Thyroid gland (tissue), 4 donors: ENCODE measurements at regions not wholly inside any gene's neighbourhood (a gene's known extent, or its start where the extent isn't known, plus 50 kb on each side); places are given as distances from the start of the nearest gene placed in this dataset.

Experiments used
- CTCF ChIP-seq, 6 experiments: fragments of 200-600 bp in 3 of 6; fragments of 450-650 bp in 3 of 6; sonication (generic) in 3 of 6; IDR thresholded peaks; one replicate each; pipeline ENCODE4 v1.5.1; 2016 to 2019; ENCODE audit warnings: antibody characterized with exemption in 6 of 6, mild to moderate bottlenecking in 2 of 6, inconsistent platforms in 1 of 6, moderate library complexity in 1 of 6
- POLR2A ChIP-seq, 2 donors: fragments of 450-650 bp; IDR thresholded peaks; one replicate each; pipeline ENCODE4 v1.6.1; 2017; ENCODE audit warnings: antibody characterized with exemption in 2 of 2, mild to moderate bottlenecking in 2 of 2, moderate library complexity in 1 of 2

- TF ChIP-seq CTCF (IDR thresholded peaks at IDR 0.05) (no peak), POLR2A (IDR thresholded peaks at IDR 0.05) (no peak)
Observed at GRCh38 chr4:126715067-126715466, 917.7 kb upstream of the INTU start.
